GM23338 (cell line): ENCODE measurements at regions not wholly inside any gene's neighbourhood (a gene's known extent, or its start where the extent isn't known, plus 50 kb on each side); places are given as distances from the start of the nearest gene placed in this dataset.

Experiments
- ATAC-seq: fragments of 200-7000 bp; cut with Tn5 transposase; 3 replicates; pipeline ENCODE4 v1.9.1; 2020
- DNase-seq: peaks from one replicate; pipeline ENCODE4 v3.0.0-alpha.2; 2015; ENCODE audit warnings: low spot score
- H2AFZ ChIP-seq: fragments of 200-600 bp; sonication (generic); 2 replicates; pipeline ENCODE4 v1.8.0; 2016; ENCODE audit warnings: antibody characterized with exemption, mild to moderate bottlenecking, moderate library complexity
- H3F3A ChIP-seq: fragments of 200-600 bp; sonication (generic); replicated peaks from 2 replicates; pipeline ENCODE4 v1.8.0; 2017; ENCODE audit warnings: antibody characterized with exemption, mixed run types, low read depth
- H3K27ac ChIP-seq: fragments of 200-600 bp; sonication (generic); 2 replicates; pipeline ENCODE4 v1.6.1; 2016; ENCODE audit warnings: low read depth
- H3K27me3 ChIP-seq: fragments of 200-600 bp; sonication (generic); 2 replicates; pipeline ENCODE4 v1.8.0; 2016; ENCODE audit warnings: mild to moderate bottlenecking, mixed run types, moderate library complexity; ENCODE audit not compliant: insufficient read depth
- H3K36me3 ChIP-seq: fragments of 200-600 bp; sonication (generic); 2 replicates; pipeline ENCODE4 v1.8.0; 2016; ENCODE audit warnings: mild to moderate bottlenecking; ENCODE audit not compliant: insufficient read depth
- H3K4me1 ChIP-seq: fragments of 200-600 bp; sonication (generic); 2 replicates; pipeline ENCODE4 v1.8.0; 2016; ENCODE audit warnings: mild to moderate bottlenecking, moderate library complexity; ENCODE audit not compliant: insufficient read depth
- H3K4me2 ChIP-seq: fragments of 200-600 bp; sonication (generic); 2 replicates; pipeline ENCODE4 v1.7.1; 2017; ENCODE audit warnings: mixed run types
- H3K4me3 ChIP-seq: fragments of 200-600 bp; sonication (generic); 2 replicates; pipeline ENCODE4 v1.6.1; 2016; ENCODE audit warnings: mixed run types
- H3K79me2 ChIP-seq: fragments of 200-600 bp; sonication (generic); replicated peaks from 2 replicates; pipeline ENCODE4 v1.8.0; 2017; ENCODE audit warnings: mild to moderate bottlenecking; ENCODE audit not compliant: insufficient read depth
- H3K9me2 ChIP-seq: fragments of 200-600 bp; sonication (generic); 2 replicates; pipeline ENCODE4 v1.8.0; 2017; ENCODE audit not compliant: insufficient read depth
- H4K20me1 ChIP-seq: fragments of 200-600 bp; sonication (generic); replicated peaks from 2 replicates; pipeline ENCODE4 v1.8.0; 2017; ENCODE audit warnings: mild to moderate bottlenecking; ENCODE audit not compliant: insufficient read depth
- H3K27ac Mint-ChIP-seq: 2 replicates; pipeline ENCODE4 v1.8.0; 2020; ENCODE audit warnings: inconsistent platforms, mild to moderate bottlenecking, moderate library complexity, mixed read lengths
- H3K27me3 Mint-ChIP-seq: 3 replicates; pipeline ENCODE4 v1.8.0; 2022; ENCODE audit warnings: low read depth, mild to moderate bottlenecking, moderate library complexity, mixed read lengths, inconsistent platforms; ENCODE audit not compliant: insufficient read depth, poor library complexity
- H3K36me3 Mint-ChIP-seq: 3 replicates; pipeline ENCODE4 v1.8.0; 2021; ENCODE audit warnings: low read depth, mild to moderate bottlenecking, inconsistent platforms, moderate library complexity, mixed read lengths
- H3K4me1 Mint-ChIP-seq: 3 replicates; pipeline ENCODE4 v1.8.0; 2020; ENCODE audit warnings: mild to moderate bottlenecking, inconsistent platforms, mixed read lengths
- H3K4me3 Mint-ChIP-seq: 3 replicates; pipeline ENCODE4 v1.8.0; 2021; ENCODE audit warnings: moderate library complexity, mild to moderate bottlenecking, inconsistent platforms, mixed read lengths
- H3K9me3 Mint-ChIP-seq: 3 replicates; pipeline ENCODE4 v1.8.0; 2020; ENCODE audit warnings: moderate library complexity, mild to moderate bottlenecking, inconsistent platforms, mixed read lengths
- CREB1 ChIP-seq: fragments of 250-450 bp; sonication (Bioruptor Pico); IDR thresholded peaks from 2 replicates; pipeline ENCODE4 v1.5.0; 2020; ENCODE audit warnings: low read depth, mild to moderate bottlenecking, moderate library complexity
- EZH2 ChIP-seq: fragments of 200-600 bp; sonication (generic); IDR thresholded peaks from one replicate; pipeline ENCODE4 v1.8.0; 2017; ENCODE audit warnings: antibody characterized with exemption, mild to moderate bottlenecking, low read depth; ENCODE audit not compliant: unreplicated experiment
- EZH2phosphoT487 ChIP-seq: fragments of 200-600 bp; sonication (generic); IDR thresholded peaks from one replicate; pipeline ENCODE4 v1.8.1; 2018; ENCODE audit warnings: antibody characterized with exemption; ENCODE audit not compliant: unreplicated experiment
- JUNB ChIP-seq: IDR thresholded peaks from one replicate; pipeline ENCODE4 v1.6.1; 2016; ENCODE audit warnings: antibody characterized with exemption; ENCODE audit not compliant: unreplicated experiment
- NANOG ChIP-seq: IDR thresholded peaks from 2 replicates; pipeline ENCODE4 v1.6.1; 2016; ENCODE audit warnings: antibody characterized with exemption, borderline replicate concordance
- ZNF114 ChIP-seq: fragments of 250-450 bp; sonication (Bioruptor Pico); IDR thresholded peaks from 2 replicates; pipeline ENCODE4 v1.5.0; 2020; ENCODE audit warnings: mild to moderate bottlenecking, moderate library complexity
- ZNF331 ChIP-seq: fragments of 250-450 bp; sonication (Bioruptor Pico); IDR thresholded peaks from 2 replicates; pipeline ENCODE4 v1.5.0; 2020; ENCODE audit warnings: low read depth, mild to moderate bottlenecking, moderate library complexity
- TF ChIP-seq, protein P1 (sequence below): fragments of 250-450 bp; sonication (Bioruptor Pico); IDR thresholded peaks from 2 replicates; pipeline ENCODE4 v1.5.0; 2020; ENCODE audit warnings: mild to moderate bottlenecking, moderate library complexity
- TF ChIP-seq, protein P2 (sequence below): IDR thresholded peaks from 2 replicates; pipeline ENCODE4 v1.6.1; 2016; ENCODE audit warnings: antibody characterized with exemption
- TF ChIP-seq, protein P3 (sequence below): IDR thresholded peaks from one replicate; pipeline ENCODE4 v1.6.1; 2018; ENCODE audit warnings: antibody characterized with exemption; ENCODE audit not compliant: unreplicated experiment

DNA sequence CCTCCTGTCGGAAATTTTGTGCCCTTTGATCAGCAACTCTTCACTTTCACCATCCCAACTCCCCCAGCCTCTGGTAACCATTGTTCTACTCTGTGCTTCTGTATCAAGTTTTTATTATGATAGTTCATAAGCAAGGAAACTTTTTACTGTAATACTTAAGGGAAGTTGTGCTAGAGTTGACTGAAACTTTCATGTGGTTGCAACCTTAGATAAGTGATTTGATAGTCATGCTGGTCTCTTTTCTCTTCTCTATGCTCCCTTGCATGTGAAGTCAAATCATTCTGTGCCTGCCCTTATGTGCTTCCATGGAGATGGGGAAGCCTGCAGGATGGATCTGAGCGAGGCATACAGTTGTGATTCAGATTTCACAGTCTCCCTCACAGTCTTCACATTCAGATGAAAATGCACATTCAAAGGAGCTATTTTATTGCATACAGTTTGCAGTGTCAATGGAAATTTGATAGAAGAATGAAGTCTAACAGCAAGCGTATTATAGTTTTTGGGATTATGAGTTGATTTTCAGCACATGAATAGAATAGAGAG, 1428.3 kb upstream of the TENM3 start (continued):
- TF ChIP-seq, protein P1, sequence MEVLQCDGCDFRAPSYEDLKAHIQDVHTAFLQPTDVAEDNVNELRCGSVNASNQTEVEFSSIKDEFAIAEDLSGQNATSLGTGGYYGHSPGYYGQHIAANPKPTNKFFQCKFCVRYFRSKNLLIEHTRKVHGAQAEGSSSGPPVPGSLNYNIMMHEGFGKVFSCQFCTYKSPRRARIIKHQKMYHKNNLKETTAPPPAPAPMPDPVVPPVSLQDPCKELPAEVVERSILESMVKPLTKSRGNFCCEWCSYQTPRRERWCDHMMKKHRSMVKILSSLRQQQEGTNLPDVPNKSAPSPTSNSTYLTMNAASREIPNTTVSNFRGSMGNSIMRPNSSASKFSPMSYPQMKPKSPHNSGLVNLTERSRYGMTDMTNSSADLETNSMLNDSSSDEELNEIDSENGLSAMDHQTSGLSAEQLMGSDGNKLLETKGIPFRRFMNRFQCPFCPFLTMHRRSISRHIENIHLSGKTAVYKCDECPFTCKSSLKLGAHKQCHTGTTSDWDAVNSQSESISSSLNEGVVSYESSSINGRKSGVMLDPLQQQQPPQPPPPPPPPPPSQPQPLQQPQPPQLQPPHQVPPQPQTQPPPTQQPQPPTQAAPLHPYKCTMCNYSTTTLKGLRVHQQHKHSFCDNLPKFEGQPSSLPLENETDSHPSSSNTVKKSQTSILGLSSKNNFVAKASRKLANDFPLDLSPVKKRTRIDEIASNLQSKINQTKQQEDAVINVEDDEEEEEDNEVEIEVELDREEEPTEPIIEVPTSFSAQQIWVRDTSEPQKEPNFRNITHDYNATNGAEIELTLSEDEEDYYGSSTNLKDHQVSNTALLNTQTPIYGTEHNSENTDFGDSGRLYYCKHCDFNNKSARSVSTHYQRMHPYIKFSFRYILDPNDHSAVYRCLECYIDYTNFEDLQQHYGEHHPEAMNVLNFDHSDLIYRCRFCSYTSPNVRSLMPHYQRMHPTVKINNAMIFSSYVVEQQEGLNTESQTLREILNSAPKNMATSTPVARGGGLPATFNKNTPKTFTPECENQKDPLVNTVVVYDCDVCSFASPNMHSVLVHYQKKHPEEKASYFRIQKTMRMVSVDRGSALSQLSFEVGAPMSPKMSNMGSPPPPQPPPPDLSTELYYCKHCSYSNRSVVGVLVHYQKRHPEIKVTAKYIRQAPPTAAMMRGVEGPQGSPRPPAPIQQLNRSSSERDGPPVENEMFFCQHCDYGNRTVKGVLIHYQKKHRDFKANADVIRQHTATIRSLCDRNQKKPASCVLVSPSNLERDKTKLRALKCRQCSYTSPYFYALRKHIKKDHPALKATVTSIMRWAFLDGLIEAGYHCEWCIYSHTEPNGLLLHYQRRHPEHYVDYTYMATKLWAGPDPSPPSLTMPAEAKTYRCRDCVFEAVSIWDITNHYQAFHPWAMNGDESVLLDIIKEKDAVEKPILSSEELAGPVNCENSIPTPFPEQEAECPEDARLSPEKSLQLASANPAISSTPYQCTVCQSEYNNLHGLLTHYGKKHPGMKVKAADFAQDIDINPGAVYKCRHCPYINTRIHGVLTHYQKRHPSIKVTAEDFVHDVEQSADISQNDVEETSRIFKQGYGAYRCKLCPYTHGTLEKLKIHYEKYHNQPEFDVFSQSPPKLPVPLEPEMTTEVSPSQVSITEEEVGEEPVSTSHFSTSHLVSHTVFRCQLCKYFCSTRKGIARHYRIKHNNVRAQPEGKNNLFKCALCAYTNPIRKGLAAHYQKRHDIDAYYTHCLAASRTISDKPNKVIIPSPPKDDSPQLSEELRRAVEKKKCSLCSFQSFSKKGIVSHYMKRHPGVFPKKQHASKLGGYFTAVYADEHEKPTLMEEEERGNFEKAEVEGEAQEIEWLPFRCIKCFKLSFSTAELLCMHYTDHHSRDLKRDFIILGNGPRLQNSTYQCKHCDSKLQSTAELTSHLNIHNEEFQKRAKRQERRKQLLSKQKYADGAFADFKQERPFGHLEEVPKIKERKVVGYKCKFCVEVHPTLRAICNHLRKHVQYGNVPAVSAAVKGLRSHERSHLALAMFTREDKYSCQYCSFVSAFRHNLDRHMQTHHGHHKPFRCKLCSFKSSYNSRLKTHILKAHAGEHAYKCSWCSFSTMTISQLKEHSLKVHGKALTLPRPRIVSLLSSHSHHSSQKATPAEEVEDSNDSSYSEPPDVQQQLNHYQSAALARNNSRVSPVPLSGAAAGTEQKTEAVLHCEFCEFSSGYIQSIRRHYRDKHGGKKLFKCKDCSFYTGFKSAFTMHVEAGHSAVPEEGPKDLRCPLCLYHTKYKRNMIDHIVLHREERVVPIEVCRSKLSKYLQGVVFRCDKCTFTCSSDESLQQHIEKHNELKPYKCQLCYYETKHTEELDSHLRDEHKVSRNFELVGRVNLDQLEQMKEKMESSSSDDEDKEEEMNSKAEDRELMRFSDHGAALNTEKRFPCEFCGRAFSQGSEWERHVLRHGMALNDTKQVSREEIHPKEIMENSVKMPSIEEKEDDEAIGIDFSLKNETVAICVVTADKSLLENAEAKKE (CRISPR knock-in tag) = no peak
- no peak for TF ChIP-seq NANOG
- TF ChIP-seq, protein P2, sequence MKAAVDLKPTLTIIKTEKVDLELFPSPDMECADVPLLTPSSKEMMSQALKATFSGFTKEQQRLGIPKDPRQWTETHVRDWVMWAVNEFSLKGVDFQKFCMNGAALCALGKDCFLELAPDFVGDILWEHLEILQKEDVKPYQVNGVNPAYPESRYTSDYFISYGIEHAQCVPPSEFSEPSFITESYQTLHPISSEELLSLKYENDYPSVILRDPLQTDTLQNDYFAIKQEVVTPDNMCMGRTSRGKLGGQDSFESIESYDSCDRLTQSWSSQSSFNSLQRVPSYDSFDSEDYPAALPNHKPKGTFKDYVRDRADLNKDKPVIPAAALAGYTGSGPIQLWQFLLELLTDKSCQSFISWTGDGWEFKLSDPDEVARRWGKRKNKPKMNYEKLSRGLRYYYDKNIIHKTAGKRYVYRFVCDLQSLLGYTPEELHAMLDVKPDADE = no peak
- no peak for TF ChIP-seq ZNF331

DNA sequence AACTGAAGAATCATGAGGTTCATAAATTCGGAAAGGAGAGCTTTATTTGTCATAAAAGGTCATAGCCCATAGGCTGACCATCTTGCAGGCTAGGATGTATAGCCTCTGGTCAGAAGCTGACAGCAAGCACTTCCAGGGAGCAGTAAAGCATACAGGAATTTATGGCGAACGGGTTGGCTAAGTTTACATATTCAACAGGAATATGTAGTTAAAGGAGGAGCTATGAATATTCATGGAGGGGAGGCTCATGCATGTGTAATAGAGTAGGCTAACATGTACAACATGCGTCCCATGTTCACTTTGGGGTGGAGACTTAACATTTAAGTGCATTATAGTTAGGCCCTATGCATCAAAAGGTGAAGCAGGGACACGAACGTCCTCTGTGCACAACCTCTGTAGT, 1425.7 kb upstream of the TENM3 start:
- H3K4me1 Mint-ChIP-seq = peaks cover 6% of the 10 kb centered on the region; the same call in 2 of the 3 replicates
- ATAC-seq = no peak
- TF ChIP-seq EZH2phosphoT487 (no peak), ZNF331 (no peak), ZNF114 (no peak), NANOG (no peak), CREB1 (no peak), EZH2 (no peak), JUNB (no peak)
- TF ChIP-seq, protein P3, sequence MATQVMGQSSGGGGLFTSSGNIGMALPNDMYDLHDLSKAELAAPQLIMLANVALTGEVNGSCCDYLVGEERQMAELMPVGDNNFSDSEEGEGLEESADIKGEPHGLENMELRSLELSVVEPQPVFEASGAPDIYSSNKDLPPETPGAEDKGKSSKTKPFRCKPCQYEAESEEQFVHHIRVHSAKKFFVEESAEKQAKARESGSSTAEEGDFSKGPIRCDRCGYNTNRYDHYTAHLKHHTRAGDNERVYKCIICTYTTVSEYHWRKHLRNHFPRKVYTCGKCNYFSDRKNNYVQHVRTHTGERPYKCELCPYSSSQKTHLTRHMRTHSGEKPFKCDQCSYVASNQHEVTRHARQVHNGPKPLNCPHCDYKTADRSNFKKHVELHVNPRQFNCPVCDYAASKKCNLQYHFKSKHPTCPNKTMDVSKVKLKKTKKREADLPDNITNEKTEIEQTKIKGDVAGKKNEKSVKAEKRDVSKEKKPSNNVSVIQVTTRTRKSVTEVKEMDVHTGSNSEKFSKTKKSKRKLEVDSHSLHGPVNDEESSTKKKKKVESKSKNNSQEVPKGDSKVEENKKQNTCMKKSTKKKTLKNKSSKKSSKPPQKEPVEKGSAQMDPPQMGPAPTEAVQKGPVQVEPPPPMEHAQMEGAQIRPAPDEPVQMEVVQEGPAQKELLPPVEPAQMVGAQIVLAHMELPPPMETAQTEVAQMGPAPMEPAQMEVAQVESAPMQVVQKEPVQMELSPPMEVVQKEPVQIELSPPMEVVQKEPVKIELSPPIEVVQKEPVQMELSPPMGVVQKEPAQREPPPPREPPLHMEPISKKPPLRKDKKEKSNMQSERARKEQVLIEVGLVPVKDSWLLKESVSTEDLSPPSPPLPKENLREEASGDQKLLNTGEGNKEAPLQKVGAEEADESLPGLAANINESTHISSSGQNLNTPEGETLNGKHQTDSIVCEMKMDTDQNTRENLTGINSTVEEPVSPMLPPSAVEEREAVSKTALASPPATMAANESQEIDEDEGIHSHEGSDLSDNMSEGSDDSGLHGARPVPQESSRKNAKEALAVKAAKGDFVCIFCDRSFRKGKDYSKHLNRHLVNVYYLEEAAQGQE = no peak
- TF ChIP-seq, protein P2 = no peak

More for the DNA sequence above, 1425.7 kb upstream of the TENM3 start:
- Mint-ChIP-seq H3K27me3 (peaks cover 8% of the 10 kb centered on the region), H3K36me3 (no peaks in the 10 kb centered on the region), H3K27ac (no peak overlapping the region), H3K4me3 (no peak overlapping the region), H3K9me3 (no peaks in the 10 kb centered on the region; the same call in 2 of the 3 replicates)
- Histone ChIP-seq H3K36me3 (no peaks in the 10 kb centered on the region), H3K79me2 (no peaks in the 10 kb centered on the region), H3F3A (no peaks in the 10 kb centered on the region), H3K9me2 (no peaks in the 10 kb centered on the region), H3K27me3 (no peaks in the 10 kb centered on the region), H4K20me1 (no peaks in the 10 kb centered on the region), H3K27ac (no peak overlapping the region), H3K4me2 (no peak overlapping the region), H3K4me3 (no peak overlapping the region), H3K4me1 (no peaks in the 10 kb centered on the region; the same call in 1 of the 2 replicates), H2AFZ (no peak overlapping the region)
- DNase-seq = no peak
